ENCODE measurements at regions not wholly inside any gene's neighbourhood (a gene's known extent, or its start where the extent isn't known, plus 50 kb on each side); places are given as distances from the start of the nearest gene placed in this dataset.
"Not testable (repeated sequence)": the region's sequence is repeated elsewhere in the genome, so short reads cannot be mapped to it uniquely, and the experiment has no call there.

DNA sequence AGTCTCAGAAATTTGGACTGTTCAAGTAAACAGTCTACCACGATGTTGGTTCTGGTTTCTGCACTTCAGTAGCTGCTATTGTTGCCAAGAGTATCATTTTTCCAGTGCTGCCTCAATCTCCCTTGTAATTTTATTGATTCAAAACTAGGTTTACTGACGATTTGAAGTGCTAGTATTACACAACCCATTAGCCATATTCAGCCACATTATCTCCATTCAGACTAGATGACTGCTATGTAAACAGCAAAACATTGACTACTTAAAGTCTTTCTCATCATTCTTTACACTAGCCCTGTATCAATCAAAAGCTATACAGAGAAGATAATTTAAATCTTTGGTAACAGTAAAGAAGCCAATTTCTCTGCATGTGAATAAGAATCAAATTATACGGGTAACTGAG lies 102.0 kb upstream of the TSLP start:
- Histone ChIP-seq H3K27ac (ENCODE audit: low read depth, low read length) (no peak overlapping the region), H3K4me2 (ENCODE audit: insufficient read depth, low read length) (no peak overlapping the region), H4K20me1 (ENCODE audit: insufficient read depth, low read length) (no peaks in the 10 kb centered on the region), H2AFZ (ENCODE audit: low read length) (no peak overlapping the region), H3K27me3 (ENCODE audit: insufficient read depth, low read length) (no peaks in the 10 kb centered on the region), H3K4me1 (ENCODE audit: insufficient read depth, low read length) (peaks cover 4% of the 10 kb centered on the region), H3K36me3 (ENCODE audit: insufficient read depth, low read length) (no peaks in the 10 kb centered on the region), H3K9me3 (ENCODE audit: low read depth, low read length) (no peaks in the 10 kb centered on the region), H3K4me3 (ENCODE audit: insufficient read depth, low read length) (no peak overlapping the region), H3K79me2 (ENCODE audit: insufficient read depth, low read length) (no peaks in the 10 kb centered on the region)
- no peak for DNase-seq (ENCODE audit: insufficient read length, low spot score, missing footprints)
- TF ChIP-seq, protein P1, sequence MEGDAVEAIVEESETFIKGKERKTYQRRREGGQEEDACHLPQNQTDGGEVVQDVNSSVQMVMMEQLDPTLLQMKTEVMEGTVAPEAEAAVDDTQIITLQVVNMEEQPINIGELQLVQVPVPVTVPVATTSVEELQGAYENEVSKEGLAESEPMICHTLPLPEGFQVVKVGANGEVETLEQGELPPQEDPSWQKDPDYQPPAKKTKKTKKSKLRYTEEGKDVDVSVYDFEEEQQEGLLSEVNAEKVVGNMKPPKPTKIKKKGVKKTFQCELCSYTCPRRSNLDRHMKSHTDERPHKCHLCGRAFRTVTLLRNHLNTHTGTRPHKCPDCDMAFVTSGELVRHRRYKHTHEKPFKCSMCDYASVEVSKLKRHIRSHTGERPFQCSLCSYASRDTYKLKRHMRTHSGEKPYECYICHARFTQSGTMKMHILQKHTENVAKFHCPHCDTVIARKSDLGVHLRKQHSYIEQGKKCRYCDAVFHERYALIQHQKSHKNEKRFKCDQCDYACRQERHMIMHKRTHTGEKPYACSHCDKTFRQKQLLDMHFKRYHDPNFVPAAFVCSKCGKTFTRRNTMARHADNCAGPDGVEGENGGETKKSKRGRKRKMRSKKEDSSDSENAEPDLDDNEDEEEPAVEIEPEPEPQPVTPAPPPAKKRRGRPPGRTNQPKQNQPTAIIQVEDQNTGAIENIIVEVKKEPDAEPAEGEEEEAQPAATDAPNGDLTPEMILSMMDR (IDR thresholded peaks at IDR 0.05; ENCODE audit: extremely low read depth, low read depth, low read length), result no peak

DNA sequence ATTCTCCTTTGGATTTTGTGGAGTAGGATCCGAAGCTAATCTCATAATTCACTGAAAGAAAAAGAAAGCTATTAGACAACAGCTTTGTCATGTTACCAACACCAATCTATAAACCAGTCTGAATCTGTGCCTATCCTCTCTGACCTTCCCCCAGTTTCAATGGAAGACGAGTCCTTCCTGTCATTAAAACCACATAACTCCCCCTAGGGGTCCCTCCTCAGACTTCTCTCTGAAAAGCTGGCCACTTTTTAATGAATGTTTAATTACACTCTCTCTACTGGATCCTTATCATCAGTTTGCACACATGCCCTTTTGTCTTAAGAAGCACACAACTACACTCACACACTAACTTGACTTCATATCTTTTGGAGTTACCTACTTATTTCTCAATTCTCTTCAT lies 98.0 kb upstream of the TSLP start:
- DNase-seq (ENCODE audit: insufficient read length, low spot score, missing footprints), result no peak
- no peak overlapping the region for H3K4me2 ChIP-seq (ENCODE audit: insufficient read depth, low read length)
- no peak overlapping the region for H3K4me3 ChIP-seq (ENCODE audit: insufficient read depth, low read length)
- H3K79me2 ChIP-seq (ENCODE audit: insufficient read depth, low read length), result no peaks in the 10 kb centered on the region
- no peaks in the 10 kb centered on the region for H3K4me1 ChIP-seq (ENCODE audit: insufficient read depth, low read length)
- no peaks in the 10 kb centered on the region for H3K9me3 ChIP-seq (ENCODE audit: low read depth, low read length)
- no peak overlapping the region for H2AFZ ChIP-seq (ENCODE audit: low read length)
- no peaks in the 10 kb centered on the region for H3K36me3 ChIP-seq (ENCODE audit: insufficient read depth, low read length)
- TF ChIP-seq, protein P1 (IDR thresholded peaks at IDR 0.05; ENCODE audit: extremely low read depth, low read depth, low read length), result no peak
- no peaks in the 10 kb centered on the region for H4K20me1 ChIP-seq (ENCODE audit: insufficient read depth, low read length)
- H3K27me3 ChIP-seq (ENCODE audit: insufficient read depth, low read length), result no peaks in the 10 kb centered on the region
- H3K27ac ChIP-seq (ENCODE audit: low read depth, low read length), result no peak overlapping the region

DNA sequence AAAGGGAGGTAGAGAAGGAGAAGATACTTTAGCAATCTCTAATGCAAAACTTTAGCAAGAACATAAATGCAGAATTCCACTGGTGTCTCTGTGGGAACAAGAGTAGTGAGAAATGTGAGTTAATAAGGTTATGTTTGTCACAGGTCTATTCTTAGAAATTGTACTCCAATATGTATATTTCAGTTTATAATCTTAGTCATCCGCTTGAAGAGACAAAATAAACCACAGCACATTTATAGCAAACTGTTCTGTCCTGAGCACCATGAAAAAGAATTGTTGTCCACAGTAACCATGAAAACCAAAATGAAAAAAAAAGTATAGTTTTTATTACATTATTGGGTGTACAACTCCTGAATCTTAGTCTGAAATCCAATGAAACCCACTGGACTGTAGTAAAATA lies 93.6 kb upstream of the TSLP start:
- Histone ChIP-seq H3K27ac (ENCODE audit: low read depth, low read length) (no peak overlapping the region), H3K4me1 (ENCODE audit: insufficient read depth, low read length) (no peaks in the 10 kb centered on the region), H3K4me2 (ENCODE audit: insufficient read depth, low read length) (no peak overlapping the region), H3K36me3 (ENCODE audit: insufficient read depth, low read length) (no peaks in the 10 kb centered on the region), H3K79me2 (ENCODE audit: insufficient read depth, low read length) (no peaks in the 10 kb centered on the region), H4K20me1 (ENCODE audit: insufficient read depth, low read length) (no peaks in the 10 kb centered on the region), H3K4me3 (ENCODE audit: insufficient read depth, low read length) (no peak overlapping the region), H2AFZ (ENCODE audit: low read length) (no peak overlapping the region), H3K27me3 (ENCODE audit: insufficient read depth, low read length) (no peaks in the 10 kb centered on the region), H3K9me3 (ENCODE audit: low read depth, low read length) (no peaks in the 10 kb centered on the region)
- TF ChIP-seq, protein P1 (IDR thresholded peaks at IDR 0.05; ENCODE audit: extremely low read depth, low read depth, low read length), result no peak
- DNase-seq (ENCODE audit: insufficient read length, low spot score, missing footprints), result no peak

DNA sequence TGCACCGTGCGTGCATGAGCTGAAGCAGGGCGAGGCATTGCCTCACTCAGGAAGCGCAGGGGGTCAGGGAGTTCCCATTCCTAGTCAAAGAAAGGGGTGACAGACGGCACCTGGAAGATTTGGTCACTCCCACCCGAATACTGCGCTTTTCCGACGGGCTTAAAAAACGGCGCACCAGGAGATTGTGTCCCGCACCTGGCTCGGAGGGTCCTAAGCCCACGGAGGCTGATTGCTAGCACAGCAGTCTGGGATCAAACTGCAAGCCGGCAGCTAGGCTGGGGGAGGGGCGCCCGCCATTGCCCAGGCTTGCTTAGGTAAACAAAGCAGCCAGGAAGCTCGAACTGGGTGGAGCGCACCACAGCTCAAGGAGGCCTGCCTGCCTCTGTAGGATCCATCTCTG lies 85.6 kb upstream of the TSLP start:
- not testable (repeated sequence) for H3K27me3 ChIP-seq (ENCODE audit: insufficient read depth, low read length); DNase-seq (ENCODE audit: insufficient read length, low spot score, missing footprints); H4K20me1 ChIP-seq (ENCODE audit: insufficient read depth, low read length); H3K79me2 ChIP-seq (ENCODE audit: insufficient read depth, low read length); H3K27ac ChIP-seq (ENCODE audit: low read depth, low read length); H3K4me2 ChIP-seq (ENCODE audit: insufficient read depth, low read length); H3K4me3 ChIP-seq (ENCODE audit: insufficient read depth, low read length); H3K36me3 ChIP-seq (ENCODE audit: insufficient read depth, low read length); H3K9me3 ChIP-seq (ENCODE audit: low read depth, low read length); H3K4me1 ChIP-seq (ENCODE audit: insufficient read depth, low read length); H2AFZ ChIP-seq (ENCODE audit: low read length)

DNA sequence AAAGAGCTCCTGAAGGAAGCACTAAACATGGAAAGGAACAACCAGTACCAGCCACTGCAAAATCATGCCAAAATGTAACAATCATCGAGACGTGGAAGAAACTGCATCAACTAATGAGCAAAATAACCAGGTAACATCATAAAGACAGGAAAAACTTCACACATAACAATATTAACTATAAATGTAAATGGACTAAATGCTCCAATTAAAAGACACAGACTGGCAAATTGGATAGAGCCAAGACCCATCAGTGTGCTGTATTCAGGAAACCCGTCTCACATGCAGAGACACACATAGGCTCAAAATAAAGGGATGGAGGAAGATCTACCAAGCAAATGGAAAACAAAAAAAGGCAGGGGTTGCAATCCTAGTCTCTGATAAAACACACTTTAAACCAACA lies 83.9 kb upstream of the TSLP start:
- not testable (repeated sequence) for H4K20me1 ChIP-seq (ENCODE audit: insufficient read depth, low read length); H3K36me3 ChIP-seq (ENCODE audit: insufficient read depth, low read length); H2AFZ ChIP-seq (ENCODE audit: low read length); H3K27me3 ChIP-seq (ENCODE audit: insufficient read depth, low read length); H3K4me3 ChIP-seq (ENCODE audit: insufficient read depth, low read length); H3K79me2 ChIP-seq (ENCODE audit: insufficient read depth, low read length); H3K4me1 ChIP-seq (ENCODE audit: insufficient read depth, low read length); H3K4me2 ChIP-seq (ENCODE audit: insufficient read depth, low read length); H3K9me3 ChIP-seq (ENCODE audit: low read depth, low read length); DNase-seq (ENCODE audit: insufficient read length, low spot score, missing footprints); H3K27ac ChIP-seq (ENCODE audit: low read depth, low read length)

All from osteoblast (primary cell).